Chondrocyte (in vitro differentiated cells): ENCODE measurements at regions not wholly inside any gene's neighbourhood (a gene's known extent, or its start where the extent isn't known, plus 50 kb on each side); places are given as distances from the start of the nearest gene placed in this dataset.

Source experiments
- DNase-seq: peaks from one replicate; pipeline ENCODE4 v3.0.0; 2021; ENCODE audit warnings: mixed read lengths, low spot score
- H3K27ac Mint-ChIP-seq: one replicate; pipeline ENCODE4 v1.8.0; 2021; ENCODE audit warnings: mild to moderate bottlenecking, moderate library complexity, mixed read lengths; ENCODE audit not compliant: unreplicated experiment
- H3K27me3 Mint-ChIP-seq: 2 replicates; pipeline ENCODE4 v1.8.0; 2021; ENCODE audit warnings: low read depth, mixed read lengths
- H3K36me3 Mint-ChIP-seq: 2 replicates; pipeline ENCODE4 v1.8.0; 2021; ENCODE audit warnings: low read depth, mixed read lengths
- H3K4me1 Mint-ChIP-seq: 2 replicates; pipeline ENCODE4 v1.8.0; 2021; ENCODE audit warnings: low read depth, mild to moderate bottlenecking, mixed read lengths
- H3K4me3 Mint-ChIP-seq: one replicate; pipeline ENCODE4 v1.8.0; 2021; ENCODE audit warnings: mild to moderate bottlenecking, moderate library complexity, mixed read lengths; ENCODE audit not compliant: unreplicated experiment
- H3K9me3 Mint-ChIP-seq: 2 replicates; pipeline ENCODE4 v1.8.0; 2021; ENCODE audit warnings: low read depth, mixed read lengths
- CTCF ChIP-seq: fragments of 200-600 bp; sonication (generic); IDR thresholded peaks from 2 replicates; pipeline ENCODE4 v1.5.0; 2021; ENCODE audit warnings: antibody characterized with exemption, mild to moderate bottlenecking, moderate library complexity

- Mint-ChIP-seq H3K27me3 (no peaks in the 10 kb centered on the region), H3K27ac (no peak overlapping the region), H3K4me1 (no peaks in the 10 kb centered on the region), H3K4me3 (no peak overlapping the region), H3K36me3 (no peaks in the 10 kb centered on the region), H3K9me3 (no peaks in the 10 kb centered on the region)
- DNase-seq, result no peak
- TF ChIP-seq CTCF, result no peak
Observed at GRCh38 chr15:97840501-97840900, 120.0 kb upstream of the ARRDC4 start.

GRCh38 chr15:97841558-97841957 is 118.9 kb upstream of the ARRDC4 start:
- H3K4me1 Mint-ChIP-seq, result no peaks in the 10 kb centered on the region
- H3K9me3 Mint-ChIP-seq, result no peaks in the 10 kb centered on the region
- no peaks in the 10 kb centered on the region for H3K27me3 Mint-ChIP-seq
- DNase-seq, result no peak
- TF ChIP-seq CTCF, result no peak
- no peak overlapping the region for H3K27ac Mint-ChIP-seq
- no peak overlapping the region for H3K4me3 Mint-ChIP-seq
- no peaks in the 10 kb centered on the region for H3K36me3 Mint-ChIP-seq

- DNase-seq, result no peak
- H3K4me3 Mint-ChIP-seq, result no peak overlapping the region
- peaks cover 6% of the 10 kb centered on the region for H3K9me3 Mint-ChIP-seq
- no peaks in the 10 kb centered on the region for H3K27me3 Mint-ChIP-seq
- no peaks in the 10 kb centered on the region for H3K4me1 Mint-ChIP-seq
- no peak overlapping the region for H3K27ac Mint-ChIP-seq
- no peaks in the 10 kb centered on the region for H3K36me3 Mint-ChIP-seq
- no peak for TF ChIP-seq CTCF
Observed at GRCh38 chr15:97849183-97849582, 111.3 kb upstream of the ARRDC4 start.

GRCh38 chr15:97858296-97858695 is 102.2 kb upstream of the ARRDC4 start:
- no peak for TF ChIP-seq CTCF
- no peak overlapping the region for H3K4me3 Mint-ChIP-seq
- H3K27ac Mint-ChIP-seq, result no peak overlapping the region
- no peaks in the 10 kb centered on the region for H3K36me3 Mint-ChIP-seq
- peaks cover 6% of the 10 kb centered on the region for H3K9me3 Mint-ChIP-seq
- H3K4me1 Mint-ChIP-seq, result no peaks in the 10 kb centered on the region
- H3K27me3 Mint-ChIP-seq, result no peaks in the 10 kb centered on the region
- DNase-seq, result no peak

- Mint-ChIP-seq H3K27ac (no peak overlapping the region), H3K4me3 (no peak overlapping the region), H3K27me3 (no peaks in the 10 kb centered on the region), H3K36me3 (no peaks in the 10 kb centered on the region), H3K9me3 (peaks cover 6% of the 10 kb centered on the region), H3K4me1 (no peaks in the 10 kb centered on the region)
- DNase-seq, result no peak
- no peak for TF ChIP-seq CTCF
Observed at GRCh38 chr15:97861529-97862260, 98.8 kb upstream of the ARRDC4 start.
